H1 (cell line): ENCODE measurements at regions not wholly inside any gene's neighbourhood (a gene's known extent, or its start where the extent isn't known, plus 50 kb on each side); places are given as distances from the start of the nearest gene placed in this dataset.

ENCODE experiments used
- CTCF ChIP-seq, 3 experiments: IDR thresholded peaks; 1 replicate in 2 of 3; 2 replicates in 1 of 3; pipeline versions ENCODE4 v1.5.1 to v1.6.1; 2011; ENCODE audit warnings: low read length in 3 of 3, mild to moderate bottlenecking in 3 of 3, inconsistent platforms in 2 of 3, low read depth in 1 of 3, moderate library complexity in 1 of 3; ENCODE audit not compliant: insufficient read depth in 1 of 3; ENCODE audit errors: control extremely low read depth in 1 of 3
- PHF8 ChIP-seq: fragments of 200-600 bp; sonication (generic); conservative IDR thresholded peaks from 2 replicates; pipeline ENCODE4 v1.7.1; 2012; ENCODE audit warnings: low read depth, mild to moderate bottlenecking, inconsistent platforms, low read length, moderate library complexity
- SAP30 ChIP-seq: fragments of 300-600 bp; sonication (generic); IDR thresholded peaks from 2 replicates; pipeline ENCODE4 v1.7.1; 2012; ENCODE audit warnings: low read length, moderate library complexity, mild to moderate bottlenecking, inconsistent platforms; ENCODE audit not compliant: insufficient read depth, insufficient replicate concordance
- TAF7 ChIP-seq: optimal IDR thresholded peaks from 2 replicates; pipeline ENCODE3; 2011; ENCODE audit warnings: low read depth, mild to moderate bottlenecking, inconsistent platforms, low read length, moderate library complexity, borderline replicate concordance
- TCF12 ChIP-seq: IDR thresholded peaks from 2 replicates; pipeline ENCODE4 v1.6.1; 2011; ENCODE audit warnings: low read depth, mild to moderate bottlenecking, low read length
- USF2 ChIP-seq: IDR thresholded peaks from 2 replicates; pipeline ENCODE4 v1.6.1; 2011; ENCODE audit warnings: low read length, improper control_type of control experiment

GRCh38 chr5:164505791-164506190 lies 1000.4 kb downstream of the MAT2B start (continued):
- TF ChIP-seq PHF8 (no peak), USF2 (no peak), SAP30 (no peak), TCF12 (no peak), CTCF (IDR thresholded peaks at IDR 0.05; ENCODE audit: control extremely low read depth in 1 of 3, insufficient read depth in 1 of 3, low read depth in 1 of 3, low read length in 3 of 3) (no peak), TAF7 (no peak)
